Stimulated activated CD8-positive, alpha-beta memory T cell treated with anti-CD3 and anti-CD28 coated beads, Interleukin-15, amount 100 ng/mL, for 48 hours (primary cell): ENCODE measurements at regions not wholly inside any gene's neighbourhood (a gene's known extent, or its start where the extent isn't known, plus 50 kb on each side); places are given as distances from the start of the nearest gene placed in this dataset.
"Not testable (repeated sequence)": the region's sequence is repeated elsewhere in the genome, so short reads cannot be mapped to it uniquely, and the experiment has no call there.

Experiments used
- DNase-seq, 2 donors: peaks; one replicate each; pipeline ENCODE4 v3.0.0-alpha.2; 2020; ENCODE audit warnings: low read depth in 2 of 2

DNA sequence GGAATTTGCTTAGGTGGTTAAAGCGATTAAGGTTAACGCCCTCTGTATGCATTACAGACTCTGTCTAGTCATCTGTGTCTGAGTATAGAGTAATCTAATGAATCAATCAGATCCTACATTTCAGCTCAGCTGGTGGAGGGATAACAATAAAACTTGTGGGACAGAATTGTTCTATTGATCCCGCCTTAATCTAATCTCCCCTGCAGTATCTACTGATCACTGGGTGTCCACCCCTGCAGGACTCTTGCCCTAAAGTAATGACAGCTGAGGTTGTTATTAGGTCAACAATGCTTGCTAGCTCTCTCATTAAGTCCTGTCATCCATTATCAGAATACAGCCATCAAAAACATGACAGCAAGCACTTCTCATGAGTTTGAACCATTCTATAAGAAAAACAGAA lies 462.6 kb upstream of the TMEFF2 start:
- no peak for DNase-seq

DNA sequence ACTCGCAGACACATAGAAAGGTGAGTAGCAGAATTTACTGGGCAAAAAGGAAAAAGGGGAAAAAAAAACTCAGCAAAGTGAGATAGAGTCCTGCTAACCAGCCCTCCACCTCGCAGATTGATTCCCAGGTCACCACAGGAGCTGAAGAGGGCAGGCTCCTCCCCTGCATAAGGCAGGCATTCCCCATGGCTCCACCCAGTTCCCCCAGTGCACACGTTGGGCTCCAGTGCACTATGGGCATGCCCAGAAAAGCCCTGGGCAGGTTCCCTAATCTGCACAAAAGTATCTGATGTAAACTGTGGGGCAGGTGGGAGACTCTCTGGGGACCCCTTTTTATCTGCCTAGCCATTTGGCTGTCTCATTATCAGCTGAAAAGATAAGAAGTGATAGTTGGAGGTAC lies 461.2 kb upstream of the TMEFF2 start:
- DNase-seq = no peak

DNA sequence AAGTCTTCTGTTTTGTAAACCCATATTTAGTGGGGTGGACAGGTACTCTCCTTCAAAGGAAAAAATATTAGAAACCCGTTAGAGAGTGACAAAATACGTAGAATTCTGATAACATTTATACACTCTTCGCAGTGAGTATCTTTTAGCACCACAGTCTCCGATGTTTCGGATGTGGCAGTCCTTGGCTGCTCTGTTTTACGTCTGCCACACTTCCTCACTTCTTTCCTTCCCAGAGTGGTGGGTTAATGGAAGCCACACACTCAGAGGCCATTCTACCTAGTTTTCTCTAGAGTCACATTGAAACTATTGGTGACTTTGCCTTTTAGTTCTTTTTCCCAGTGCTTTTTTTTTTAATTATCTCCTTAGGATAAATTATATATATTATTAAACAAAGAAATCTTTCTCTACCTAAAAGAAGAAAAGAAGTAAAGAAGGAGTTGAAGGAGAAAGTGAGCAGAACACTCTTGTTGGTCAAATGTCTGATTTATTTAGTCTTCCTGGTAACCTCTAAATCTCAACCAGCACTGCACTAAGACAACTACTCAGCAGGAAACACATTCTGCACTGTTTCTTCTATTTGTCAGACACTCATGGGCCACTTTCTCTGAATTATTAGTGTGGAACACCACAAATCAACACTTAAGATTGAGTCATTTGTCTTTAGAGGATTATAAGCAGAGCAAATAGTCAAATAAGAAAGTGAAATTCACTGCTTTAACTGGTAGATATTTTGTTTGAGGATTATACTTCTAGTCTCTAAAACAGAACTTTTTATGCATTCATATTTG lies 451.3 kb upstream of the TMEFF2 start:
- DNase-seq = no peak

DNA sequence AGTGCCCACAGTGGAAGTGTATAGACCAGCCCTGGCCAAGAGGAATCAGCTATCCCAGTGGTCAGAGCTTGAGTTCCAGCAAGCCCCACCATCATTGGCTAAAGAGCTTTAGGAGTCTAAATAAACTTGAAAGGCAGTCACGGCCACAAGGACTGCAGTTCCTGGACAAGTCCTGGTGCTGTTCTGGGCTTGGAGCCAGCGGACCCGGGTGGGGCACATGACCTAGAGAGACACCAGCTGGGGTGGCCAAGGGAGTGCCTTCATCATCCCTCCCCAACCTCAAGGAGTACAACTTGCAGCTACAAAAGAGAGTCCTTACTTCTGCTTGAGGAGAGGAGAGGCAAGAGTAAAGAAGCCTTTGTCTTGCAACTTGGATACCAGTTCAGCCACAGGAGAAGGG lies 439.8 kb upstream of the TMEFF2 start:
- no peak for DNase-seq

GRCh38 chr2:192628017-192628416 lies 433.3 kb upstream of the TMEFF2 start:
- no peak for DNase-seq

DNA sequence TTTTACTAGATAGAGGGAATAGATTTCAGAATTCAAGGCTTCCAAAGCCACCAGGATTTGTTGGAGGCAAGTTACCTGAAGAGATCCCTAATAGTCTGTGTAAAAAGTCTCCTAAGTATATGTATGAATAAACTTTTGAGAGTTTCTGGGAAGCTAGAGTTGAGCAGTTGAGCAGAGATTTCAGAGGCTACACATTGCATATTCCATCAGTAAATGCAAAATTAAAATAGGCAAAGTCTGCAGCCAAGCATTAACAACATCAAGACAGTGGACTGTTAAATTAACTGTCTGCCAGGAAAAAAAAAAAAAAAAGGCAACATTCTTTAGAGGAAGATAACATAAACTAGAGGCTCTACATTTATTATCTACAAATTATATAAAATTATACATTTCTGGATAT lies 420.4 kb upstream of the TMEFF2 start:
- no peak for DNase-seq

DNA sequence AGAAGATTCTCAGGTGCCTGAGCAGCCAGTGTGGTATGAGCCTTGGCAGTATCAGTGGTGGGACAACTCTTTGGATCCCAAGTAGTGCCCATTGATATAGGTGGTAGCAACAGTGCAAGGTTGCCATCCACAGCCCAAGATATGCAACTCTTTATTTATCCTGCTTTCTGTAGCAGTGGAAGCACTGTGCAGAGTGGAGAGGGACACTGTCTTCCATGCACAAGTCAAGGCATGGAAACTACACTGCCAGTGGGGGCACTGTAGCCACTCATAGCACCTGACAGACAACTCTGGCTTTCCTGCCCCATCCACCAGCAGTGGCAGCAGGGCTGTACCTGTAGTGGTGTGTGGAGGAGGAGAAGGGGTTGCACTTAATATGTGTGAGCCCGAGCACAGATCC lies 409.6 kb upstream of the TMEFF2 start:
- no peak for DNase-seq

DNA sequence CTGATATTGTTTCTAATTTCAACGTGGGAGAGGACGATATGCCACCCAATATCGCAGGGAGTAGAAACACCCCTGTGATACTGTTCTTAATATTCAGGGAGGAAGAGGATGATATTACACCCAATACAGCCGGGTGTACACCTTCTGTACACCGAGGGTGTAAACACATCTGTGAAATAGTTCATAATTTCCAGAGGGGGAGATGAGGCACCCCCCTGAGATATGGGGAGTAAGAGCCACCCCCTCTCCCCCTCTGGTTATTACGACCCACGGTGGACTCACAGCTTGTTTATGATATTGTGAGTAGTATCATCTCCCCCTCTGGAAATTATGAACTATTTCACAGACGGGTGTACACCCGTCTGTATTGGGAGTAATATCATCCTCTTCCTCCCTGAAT lies 403.9 kb upstream of the TMEFF2 start:
- not testable (repeated sequence) for DNase-seq

GRCh38 chr2:192593561-192593960 lies 398.8 kb upstream of the TMEFF2 start:
- no peak for DNase-seq

GRCh38 chr2:192591617-192592016 lies 396.9 kb upstream of the TMEFF2 start:
- DNase-seq = no peak

GRCh38 chr2:192585418-192585817 lies 390.7 kb upstream of the TMEFF2 start:
- no peak for DNase-seq

GRCh38 chr2:192584976-192585375 lies 390.2 kb upstream of the TMEFF2 start:
- no peak for DNase-seq

DNA sequence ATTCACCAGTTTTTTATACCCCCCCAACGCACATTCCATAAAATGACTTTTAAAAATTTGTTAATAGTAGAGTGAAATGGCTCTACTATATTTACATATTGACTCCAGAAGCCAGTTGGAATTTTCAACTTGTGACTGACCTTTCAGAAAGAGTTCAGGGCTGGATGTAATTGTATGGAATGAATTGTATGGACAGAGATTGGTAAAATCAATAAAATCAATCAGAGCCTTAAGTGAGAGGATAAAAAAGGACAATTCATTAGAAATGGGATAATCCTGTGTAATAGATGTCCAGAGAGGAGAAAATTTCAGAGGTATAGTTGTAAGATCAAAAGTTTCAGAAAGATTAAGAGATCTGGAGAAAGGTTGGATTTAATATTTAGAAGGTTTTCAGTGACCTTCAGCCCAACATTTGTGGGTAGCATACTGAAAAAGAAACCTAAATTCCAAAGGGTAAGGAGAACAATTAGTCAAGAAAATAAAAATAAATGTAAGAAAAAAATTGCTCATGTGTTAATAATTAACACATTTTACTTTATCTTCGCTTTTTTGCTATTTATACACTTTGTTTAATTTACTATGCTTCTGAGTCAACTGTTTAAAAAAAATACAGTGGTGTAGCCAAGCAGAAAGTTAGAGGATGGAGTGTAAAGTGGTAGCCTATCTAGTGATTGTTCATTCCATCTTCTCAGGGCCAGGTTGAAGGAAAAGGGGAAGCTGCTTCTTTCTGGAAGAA lies 385.4 kb upstream of the TMEFF2 start:
- no peak for DNase-seq

GRCh38 chr2:192578780-192579179 lies 384.0 kb upstream of the TMEFF2 start:
- DNase-seq = no peak

- no peak for DNase-seq
These were observed 383.0 kb upstream of the TMEFF2 start for GRCh38 chr2:192577706-192578105.

DNA sequence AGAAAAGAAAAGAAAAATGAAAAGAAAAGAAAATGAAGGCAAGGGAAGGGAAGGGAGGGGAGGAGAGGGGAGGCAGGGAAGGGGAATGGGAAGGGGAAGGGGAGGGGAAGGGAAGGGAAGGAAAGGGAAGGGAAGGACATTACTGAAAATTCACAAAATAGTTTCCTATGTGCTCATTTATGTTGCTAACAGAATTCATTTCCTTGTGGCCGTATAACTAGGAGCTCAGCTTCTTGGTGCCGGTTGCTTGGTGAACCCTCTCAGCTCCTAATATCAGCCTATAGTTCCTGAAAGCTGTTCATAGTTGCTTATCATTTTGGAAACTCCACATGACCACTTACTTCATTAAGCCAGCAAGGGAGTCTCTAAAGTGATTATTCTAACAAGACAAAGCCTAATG lies 379.8 kb upstream of the TMEFF2 start:
- no peak for DNase-seq

DNA sequence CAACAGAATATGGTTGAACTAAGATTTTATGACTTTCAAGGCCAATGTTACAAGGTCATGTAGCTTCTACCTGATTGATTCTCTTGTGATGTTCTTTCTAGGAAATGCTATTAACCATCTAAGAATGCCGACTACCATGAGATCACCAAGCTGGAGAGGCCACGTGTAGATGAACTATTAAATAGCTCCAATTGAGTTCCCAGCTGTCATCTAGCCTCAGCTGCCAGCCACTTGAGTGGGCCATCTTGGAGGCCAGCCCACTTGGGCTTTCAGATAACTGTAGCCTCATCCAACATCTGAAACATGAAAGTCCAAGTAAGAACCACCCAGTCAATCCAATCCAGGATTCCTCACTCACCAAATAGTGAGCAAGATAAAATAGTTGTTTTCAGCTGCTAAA lies 376.9 kb upstream of the TMEFF2 start:
- DNase-seq = no peak

GRCh38 chr2:192570788-192571187 lies 376.1 kb upstream of the TMEFF2 start:
- no peak for DNase-seq

DNA sequence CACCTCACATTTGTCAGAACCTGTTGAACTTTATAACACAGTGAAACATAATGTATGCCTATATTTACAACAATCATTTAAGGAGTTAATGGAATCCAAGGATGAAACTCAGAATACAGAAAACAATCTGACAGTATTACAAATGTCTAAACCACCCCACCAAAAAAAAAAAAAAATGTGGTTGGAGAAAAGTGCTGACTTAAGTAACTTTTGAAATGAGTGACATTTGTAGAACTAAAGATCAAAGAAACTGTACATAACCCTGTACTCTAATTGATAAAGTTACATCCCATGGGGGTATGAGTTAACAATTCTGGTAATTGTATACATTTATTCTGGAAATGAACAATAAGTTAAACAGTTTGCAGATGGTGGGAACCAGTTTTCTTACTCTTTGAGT lies 372.1 kb upstream of the TMEFF2 start:
- no peak for DNase-seq

DNA sequence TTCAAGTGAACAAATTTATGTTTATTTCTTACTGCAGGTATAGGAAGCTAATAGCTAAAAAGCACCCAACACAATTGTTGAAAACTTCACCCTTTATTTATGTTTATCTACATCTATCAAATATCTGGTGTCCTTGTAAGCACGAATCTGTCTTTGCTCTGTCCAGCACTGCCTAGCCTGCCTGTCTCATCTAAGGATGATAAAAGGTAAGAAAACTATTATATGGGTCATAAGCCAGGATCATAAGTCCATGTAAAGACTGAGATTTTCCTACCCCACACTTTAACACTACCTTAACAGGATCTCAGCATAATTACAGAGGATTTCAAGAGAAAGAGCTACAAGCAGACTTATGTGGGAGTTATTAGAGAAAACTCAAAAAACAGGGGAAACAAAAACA lies 365.6 kb upstream of the TMEFF2 start:
- DNase-seq = no peak

DNA sequence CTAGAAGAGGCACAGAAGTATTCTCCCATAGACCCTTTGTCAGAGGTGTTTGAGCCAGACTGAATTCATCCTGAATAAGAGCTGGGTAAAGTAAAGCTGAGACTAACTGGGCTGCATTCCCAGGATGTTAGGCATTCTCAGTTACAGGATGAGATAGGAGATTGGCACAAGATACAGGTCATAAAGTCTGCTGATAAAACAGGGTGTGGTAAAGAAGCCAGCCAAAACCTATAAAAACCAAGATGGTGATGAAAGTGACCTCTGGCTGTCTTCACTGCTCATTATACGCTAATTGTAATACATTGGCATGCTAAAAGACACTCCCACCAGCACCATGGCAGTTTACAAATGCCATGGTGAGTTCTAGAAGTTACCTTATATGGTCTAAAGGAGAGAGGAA lies 364.9 kb upstream of the TMEFF2 start:
- DNase-seq = no peak

DNA sequence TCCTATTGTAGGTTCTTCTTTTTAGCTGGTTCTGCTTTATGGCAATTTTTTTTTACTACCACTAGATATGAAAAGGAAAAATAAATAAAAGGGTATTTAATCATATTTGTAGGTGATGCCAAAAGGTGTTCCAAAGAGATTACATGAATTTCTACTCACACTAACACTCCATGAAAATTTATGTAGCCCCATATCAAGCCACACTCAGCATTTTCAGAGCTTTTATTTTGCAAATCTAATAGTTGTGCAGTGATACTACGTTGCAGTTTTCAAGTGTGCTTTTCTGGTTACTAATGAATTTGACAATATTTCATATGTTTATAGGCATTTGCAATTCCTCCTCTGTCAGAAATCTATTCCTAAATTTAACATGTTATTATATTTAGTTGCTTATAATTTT lies 363.9 kb upstream of the TMEFF2 start:
- DNase-seq = no peak

DNA sequence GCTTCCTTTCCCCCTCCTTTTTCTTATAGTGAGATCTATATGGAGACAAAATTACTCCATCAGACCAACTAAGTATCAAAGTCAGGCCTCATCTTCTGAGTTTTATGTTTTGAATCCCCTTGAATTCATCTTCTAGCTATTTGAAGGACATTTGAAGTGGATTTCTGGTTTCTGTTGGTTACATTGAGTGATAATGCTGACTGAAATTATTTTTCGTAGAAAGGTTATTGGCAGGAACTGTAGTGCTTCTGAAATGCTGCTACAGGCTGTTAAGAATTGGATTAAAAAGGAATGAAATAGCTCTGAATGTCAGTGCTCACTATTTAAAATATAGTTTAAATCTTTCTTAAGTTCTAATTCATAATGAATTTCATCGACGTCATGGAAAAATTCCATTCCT lies 361.0 kb upstream of the TMEFF2 start:
- DNase-seq = no peak

- DNase-seq = no peak
These were observed 357.0 kb upstream of the TMEFF2 start for GRCh38 chr2:192551760-192552159.
